Karpas-422 (cell line): ENCODE measurements at regions not wholly inside any gene's neighbourhood (a gene's known extent, or its start where the extent isn't known, plus 50 kb on each side); places are given as distances from the start of the nearest gene placed in this dataset.
A peak's percentile ranks its signal among the peaks of the same experiment; 100 is the strongest.

Experiments
- DNase-seq: peaks from one replicate; pipeline ENCODE4 v3.0.0-alpha.2; 2015
- H2AFZ ChIP-seq: fragments of 200-600 bp; sonication (generic); 2 replicates; pipeline ENCODE4 v1.6.1; 2014; ENCODE audit warnings: antibody characterized with exemption, low read length, mixed read lengths
- H3K27ac ChIP-seq: fragments of 200-600 bp; sonication (generic); 2 replicates; pipeline ENCODE4 v1.5.1; 2014; ENCODE audit warnings: mild to moderate bottlenecking, low read length, moderate library complexity
- H3K27me3 ChIP-seq: fragments of 200-600 bp; sonication (generic); 2 replicates; pipeline ENCODE4 v1.6.1; 2014; ENCODE audit warnings: low read length, mixed read lengths
- H3K36me3 ChIP-seq: fragments of 200-600 bp; sonication (generic); 2 replicates; pipeline ENCODE4 v1.6.1; 2014; ENCODE audit warnings: low read length, mixed read lengths; ENCODE audit not compliant: insufficient read depth
- H3K4me1 ChIP-seq: fragments of 200-600 bp; sonication (generic); 2 replicates; pipeline ENCODE4 v1.6.1; 2014; ENCODE audit warnings: mild to moderate bottlenecking, low read length, mixed read lengths
- H3K4me2 ChIP-seq: fragments of 200-600 bp; sonication (generic); 2 replicates; pipeline ENCODE4 v1.6.1; 2014; ENCODE audit warnings: low read length, low read depth, mild to moderate bottlenecking; ENCODE audit not compliant: poor library complexity, severe bottlenecking
- H3K4me3 ChIP-seq: fragments of 200-600 bp; sonication (generic); 2 replicates; pipeline ENCODE4 v1.5.1; 2014; ENCODE audit warnings: mild to moderate bottlenecking, antibody characterized with exemption, low read length, mixed read lengths
- H3K79me2 ChIP-seq: fragments of 200-600 bp; sonication (generic); 2 replicates; pipeline ENCODE4 v1.6.1; 2014; ENCODE audit warnings: mild to moderate bottlenecking, low read length, mixed read lengths
- H3K9ac ChIP-seq: fragments of 200-600 bp; sonication (generic); 2 replicates; pipeline ENCODE4 v1.6.0; 2014; ENCODE audit warnings: low read length
- H3K9me2 ChIP-seq: fragments of 200-600 bp; sonication (generic), shearing (Covaris generic); replicated peaks from 2 replicates; pipeline ENCODE4 v1.6.0; 2014; ENCODE audit warnings: mild to moderate bottlenecking, low read length, moderate library complexity; ENCODE audit not compliant: insufficient read depth
- H3K9me3 ChIP-seq: fragments of 300-700, 200-600 bp; sonication (generic); 2 replicates; pipeline ENCODE4 v1.6.1; 2014; ENCODE audit warnings: low read length, mixed read lengths
- H4K20me1 ChIP-seq: fragments of 200-600 bp; sonication (generic); 2 replicates; pipeline ENCODE4 v1.6.1; 2014; ENCODE audit warnings: mild to moderate bottlenecking, antibody characterized with exemption, low read length, low read depth; ENCODE audit not compliant: insufficient read depth

GRCh38 chr18:46412916-46413315 is 244.1 kb downstream of the LOXHD1 start:
- Histone ChIP-seq H3K9ac (no peak overlapping the region), H3K4me1 (peaks cover 11% of the 10 kb centered on the region), H3K27ac (no peak overlapping the region), H3K36me3 (no peaks in the 10 kb centered on the region), H3K4me2 (no peak overlapping the region), H3K79me2 (no peaks in the 10 kb centered on the region), H3K9me2 (no peaks in the 10 kb centered on the region), H4K20me1 (no peaks in the 10 kb centered on the region), H2AFZ (no peak overlapping the region), H3K9me3 (no peaks in the 10 kb centered on the region), H3K4me3 (no peak overlapping the region), H3K27me3 (no peaks in the 10 kb centered on the region)
- no peak for DNase-seq

DNA sequence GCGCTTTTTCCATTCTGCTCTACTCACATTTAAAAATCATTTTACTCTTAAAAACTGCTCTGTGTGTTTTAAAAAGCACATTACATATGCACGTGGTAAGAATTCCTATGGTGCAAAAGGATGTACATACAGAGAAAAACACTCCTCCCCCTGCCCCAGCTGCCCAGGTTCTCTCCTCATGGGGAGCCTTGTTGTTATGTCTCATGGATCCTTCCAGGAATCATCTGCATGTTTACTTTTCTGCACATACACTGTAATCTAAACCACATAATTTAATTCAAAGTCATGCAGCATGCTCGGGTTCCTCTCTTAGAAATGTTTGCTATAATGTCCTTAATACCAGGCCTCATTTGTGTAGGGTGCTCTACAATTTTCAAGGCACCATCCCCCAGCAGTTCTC is 243.3 kb downstream of the LOXHD1 start:
- H3K79me2 ChIP-seq, result no peaks in the 10 kb centered on the region
- H3K36me3 ChIP-seq, result no peaks in the 10 kb centered on the region
- DNase-seq, result no peak
- no peak overlapping the region for H3K4me2 ChIP-seq
- H3K27ac ChIP-seq, result no peak overlapping the region
- no peaks in the 10 kb centered on the region for H4K20me1 ChIP-seq
- no peaks in the 10 kb centered on the region for H3K27me3 ChIP-seq
- H3K9ac ChIP-seq, result no peak overlapping the region
- H3K4me1 ChIP-seq, result peaks cover 11% of the 10 kb centered on the region
- no peaks in the 10 kb centered on the region for H3K9me3 ChIP-seq
- no peaks in the 10 kb centered on the region for H3K9me2 ChIP-seq
- H3K4me3 ChIP-seq, result no peak overlapping the region
- H2AFZ ChIP-seq, result no peak overlapping the region

DNA sequence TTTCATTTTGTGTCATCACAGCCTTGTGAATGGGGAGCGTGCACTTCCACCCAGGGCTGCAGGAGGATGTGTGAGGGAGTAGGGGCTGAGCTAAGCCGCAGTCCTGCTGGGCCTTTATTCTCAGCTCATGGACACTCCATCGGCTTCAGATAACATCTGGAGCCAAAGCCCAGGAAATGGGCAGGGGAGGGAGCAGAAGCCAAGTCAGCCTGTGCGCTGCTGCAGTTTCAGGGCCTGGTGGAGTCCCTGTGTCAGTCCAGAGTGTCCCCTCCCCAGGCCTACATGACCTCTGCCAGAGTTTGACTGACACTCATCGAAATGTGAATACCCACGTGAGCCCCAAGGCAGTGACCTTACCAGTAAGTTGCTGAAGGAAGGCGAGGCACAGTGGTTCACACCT is 242.2 kb downstream of the LOXHD1 start:
- Histone ChIP-seq H3K4me3 (no peak overlapping the region), H3K27ac (no peak overlapping the region)

GRCh38 chr18:46415532-46416252 is 241.3 kb downstream of the LOXHD1 start:
- H3K4me2 ChIP-seq, result no peak overlapping the region
- H3K9me3 ChIP-seq, result no peaks in the 10 kb centered on the region
- H2AFZ ChIP-seq, result no peak overlapping the region
- no peaks in the 10 kb centered on the region for H3K79me2 ChIP-seq
- H3K27ac ChIP-seq, result no peak overlapping the region
- H3K27me3 ChIP-seq, result no peaks in the 10 kb centered on the region
- H3K9ac ChIP-seq, result no peak overlapping the region
- no peaks in the 10 kb centered on the region for H3K9me2 ChIP-seq
- H4K20me1 ChIP-seq, result no peaks in the 10 kb centered on the region
- no peak overlapping the region for H3K4me3 ChIP-seq
- H3K36me3 ChIP-seq, result no peaks in the 10 kb centered on the region
- peaks cover 11% of the 10 kb centered on the region for H3K4me1 ChIP-seq
- no peak for DNase-seq

More for the DNA sequence above, 242.2 kb downstream of the LOXHD1 start:
- Histone ChIP-seq H4K20me1 (no peaks in the 10 kb centered on the region), H2AFZ (no peak overlapping the region), H3K36me3 (no peaks in the 10 kb centered on the region), H3K9me3 (no peaks in the 10 kb centered on the region), H3K9ac (no peak overlapping the region), H3K4me2 (no peak overlapping the region), H3K27me3 (no peaks in the 10 kb centered on the region), H3K9me2 (no peaks in the 10 kb centered on the region), H3K79me2 (no peaks in the 10 kb centered on the region), H3K4me1 (peaks cover 11% of the 10 kb centered on the region)
- DNase-seq, result no peak

DNA sequence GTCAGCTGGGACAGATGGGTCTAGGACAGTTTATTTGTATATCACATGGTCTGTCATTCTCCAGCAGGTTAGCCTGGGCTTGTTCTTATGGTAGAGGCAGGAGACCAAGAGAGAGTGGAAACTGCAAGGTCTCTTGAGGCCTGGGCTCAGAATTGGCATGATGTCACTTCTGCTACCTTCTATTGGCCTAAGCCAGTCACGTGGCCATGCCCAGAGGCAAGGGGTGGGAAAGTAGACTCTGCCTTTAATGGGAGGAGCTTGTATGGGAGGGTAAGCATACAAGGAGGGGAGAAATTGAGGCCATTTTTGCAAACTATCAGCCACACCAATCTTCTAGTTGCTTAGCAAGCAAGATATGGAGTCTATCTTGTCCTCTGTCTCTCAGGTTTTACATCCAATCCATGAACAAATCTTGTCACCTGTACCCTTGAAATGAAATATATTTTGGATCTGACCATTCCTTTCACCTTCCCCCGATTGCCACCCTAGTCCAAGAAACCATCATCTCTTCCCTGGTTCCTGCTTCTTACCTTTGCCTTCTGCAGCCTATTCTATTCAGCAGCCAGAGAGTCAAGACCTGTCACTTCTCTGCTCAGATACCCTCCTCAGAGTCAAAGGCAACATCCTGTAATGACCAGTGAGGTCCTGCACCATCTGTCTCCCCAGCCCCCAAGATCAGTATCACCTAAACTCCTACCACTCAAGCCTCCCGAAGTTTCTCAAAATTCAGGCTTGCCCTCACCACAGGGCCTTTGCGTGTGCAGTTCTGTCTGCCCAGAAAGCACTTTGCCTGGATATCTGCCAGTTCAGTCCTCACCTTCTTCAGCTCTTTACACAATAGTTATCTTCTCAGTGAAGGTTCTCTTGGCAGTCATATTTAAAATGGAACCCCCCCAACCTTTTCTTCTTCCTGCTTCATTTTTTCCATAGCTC is 240.0 kb downstream of the LOXHD1 start:
- Histone ChIP-seq H3K4me3 (no peak overlapping the region), H3K36me3 (no peaks in the 10 kb centered on the region), H3K27me3 (no peaks in the 10 kb centered on the region), H3K79me2 (no peaks in the 10 kb centered on the region), H3K9me2 (no peaks in the 10 kb centered on the region), H3K9ac (no peak overlapping the region), H3K27ac (no peak overlapping the region), H4K20me1 (no peaks in the 10 kb centered on the region), H3K4me1 (no peaks in the 10 kb centered on the region), H3K4me2 (no peak overlapping the region), H3K9me3 (no peaks in the 10 kb centered on the region), H2AFZ (no peak overlapping the region)
- DNase-seq, result peak; percentile 88

DNA sequence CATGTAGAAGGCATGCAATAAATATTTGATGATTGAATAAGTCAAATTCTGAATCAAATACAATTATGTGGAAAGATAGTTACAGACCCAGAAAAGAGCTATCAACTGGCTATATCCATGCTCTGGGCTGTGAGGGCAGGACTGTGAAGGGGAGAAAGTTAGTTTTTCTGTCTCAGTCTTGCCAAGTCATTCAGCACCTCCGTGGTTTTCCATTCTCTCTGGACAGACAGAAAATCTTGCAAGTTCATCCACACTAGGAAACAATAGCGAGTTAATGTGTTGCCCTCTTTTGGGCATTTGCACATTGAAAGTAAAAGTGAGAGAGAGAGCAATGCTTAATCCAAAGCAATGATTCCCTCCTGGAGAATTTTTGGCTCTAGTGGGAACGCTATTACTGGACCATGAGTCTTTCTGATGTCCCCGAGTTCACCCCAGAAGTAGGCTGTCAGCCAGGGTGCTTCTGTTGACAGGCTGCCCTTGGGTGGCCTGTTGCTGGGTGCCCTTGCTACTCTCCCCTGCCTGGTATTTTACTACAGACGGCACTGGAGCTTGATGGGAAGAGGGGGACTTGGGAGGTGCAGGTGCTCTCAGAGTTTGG is 238.3 kb downstream of the LOXHD1 start:
- Histone ChIP-seq H3K4me2 (no peak overlapping the region), H3K9me3 (no peaks in the 10 kb centered on the region), H3K27ac (no peak overlapping the region), H3K36me3 (no peaks in the 10 kb centered on the region), H3K9me2 (no peaks in the 10 kb centered on the region), H4K20me1 (no peaks in the 10 kb centered on the region), H3K4me1 (no peaks in the 10 kb centered on the region), H3K4me3 (no peak overlapping the region), H3K79me2 (no peaks in the 10 kb centered on the region), H2AFZ (no peak overlapping the region), H3K9ac (no peak overlapping the region), H3K27me3 (no peaks in the 10 kb centered on the region)
- no peak for DNase-seq

- Histone ChIP-seq H3K9me2 (no peaks in the 10 kb centered on the region), H3K4me2 (no peak overlapping the region), H3K4me1 (no peaks in the 10 kb centered on the region), H3K27me3 (no peaks in the 10 kb centered on the region), H3K9ac (no peak overlapping the region), H3K79me2 (no peaks in the 10 kb centered on the region), H3K4me3 (no peak overlapping the region), H3K27ac (no peak overlapping the region), H3K9me3 (no peaks in the 10 kb centered on the region), H4K20me1 (no peaks in the 10 kb centered on the region), H3K36me3 (no peaks in the 10 kb centered on the region), H2AFZ (no peak overlapping the region)
- peak; percentile 46 for DNase-seq
Measured at GRCh38 chr18:46419391-46420141, 237.5 kb downstream of the LOXHD1 start.
